ENCODE measurements at regions not wholly inside any gene's neighbourhood (a gene's known extent, or its start where the extent isn't known, plus 50 kb on each side); places are given as distances from the start of the nearest gene placed in this dataset.

DNA sequence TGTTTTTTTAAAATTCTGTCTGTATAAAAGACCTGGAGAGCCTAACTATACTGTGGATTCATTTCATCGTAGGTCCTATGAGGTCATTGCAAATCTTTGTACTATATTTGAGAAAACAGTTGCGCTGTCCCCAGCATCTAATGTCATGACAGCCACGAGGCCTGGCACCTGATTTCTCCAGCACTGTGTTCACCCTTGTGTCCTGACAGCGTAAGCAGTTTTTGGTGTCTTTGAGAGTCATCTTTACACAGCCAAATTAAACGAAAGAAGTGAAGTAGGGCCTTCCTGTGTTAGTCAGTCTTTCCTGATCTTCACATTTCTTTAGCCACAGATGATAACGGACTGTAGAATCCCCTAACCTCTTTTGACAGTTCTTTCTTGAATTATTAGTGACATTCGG lies 70.6 kb upstream of the PHACTR2 start:
- H3K9me3 ChIP-seq: no peaks in the 10 kb centered on the region
- 64 to 81% (median 75%) methylated on average over 7 of the region's 7 CpGs for WGBS, 5 donors
- peaks cover 0 to 16% (median 4%) of the 10 kb centered on the region in 4 donors for H3K4me1 ChIP-seq
- TF ChIP-seq POLR2AphosphoS5 (IDR thresholded peaks at IDR 0.05): no peak
- TF ChIP-seq, protein P1, sequence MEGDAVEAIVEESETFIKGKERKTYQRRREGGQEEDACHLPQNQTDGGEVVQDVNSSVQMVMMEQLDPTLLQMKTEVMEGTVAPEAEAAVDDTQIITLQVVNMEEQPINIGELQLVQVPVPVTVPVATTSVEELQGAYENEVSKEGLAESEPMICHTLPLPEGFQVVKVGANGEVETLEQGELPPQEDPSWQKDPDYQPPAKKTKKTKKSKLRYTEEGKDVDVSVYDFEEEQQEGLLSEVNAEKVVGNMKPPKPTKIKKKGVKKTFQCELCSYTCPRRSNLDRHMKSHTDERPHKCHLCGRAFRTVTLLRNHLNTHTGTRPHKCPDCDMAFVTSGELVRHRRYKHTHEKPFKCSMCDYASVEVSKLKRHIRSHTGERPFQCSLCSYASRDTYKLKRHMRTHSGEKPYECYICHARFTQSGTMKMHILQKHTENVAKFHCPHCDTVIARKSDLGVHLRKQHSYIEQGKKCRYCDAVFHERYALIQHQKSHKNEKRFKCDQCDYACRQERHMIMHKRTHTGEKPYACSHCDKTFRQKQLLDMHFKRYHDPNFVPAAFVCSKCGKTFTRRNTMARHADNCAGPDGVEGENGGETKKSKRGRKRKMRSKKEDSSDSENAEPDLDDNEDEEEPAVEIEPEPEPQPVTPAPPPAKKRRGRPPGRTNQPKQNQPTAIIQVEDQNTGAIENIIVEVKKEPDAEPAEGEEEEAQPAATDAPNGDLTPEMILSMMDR (IDR thresholded peaks at IDR 0.05): no peak
- no peak for TF ChIP-seq POLR2A (IDR thresholded peaks at IDR 0.05)
- no peak for TF ChIP-seq EP300 (IDR thresholded peaks at IDR 0.05)
- no peak overlapping the region for H3K27ac ChIP-seq
- H3K4me3 ChIP-seq: no peak overlapping the region
- DNase-seq: no peak
- H3K27me3 ChIP-seq: no peaks in the 10 kb centered on the region
- intact Hi-C loops (cut with DNase I; ENCODE audit: low total_unique reads): no loop called here
- no peaks in the 10 kb centered on the region for H3K36me3 ChIP-seq

DNA sequence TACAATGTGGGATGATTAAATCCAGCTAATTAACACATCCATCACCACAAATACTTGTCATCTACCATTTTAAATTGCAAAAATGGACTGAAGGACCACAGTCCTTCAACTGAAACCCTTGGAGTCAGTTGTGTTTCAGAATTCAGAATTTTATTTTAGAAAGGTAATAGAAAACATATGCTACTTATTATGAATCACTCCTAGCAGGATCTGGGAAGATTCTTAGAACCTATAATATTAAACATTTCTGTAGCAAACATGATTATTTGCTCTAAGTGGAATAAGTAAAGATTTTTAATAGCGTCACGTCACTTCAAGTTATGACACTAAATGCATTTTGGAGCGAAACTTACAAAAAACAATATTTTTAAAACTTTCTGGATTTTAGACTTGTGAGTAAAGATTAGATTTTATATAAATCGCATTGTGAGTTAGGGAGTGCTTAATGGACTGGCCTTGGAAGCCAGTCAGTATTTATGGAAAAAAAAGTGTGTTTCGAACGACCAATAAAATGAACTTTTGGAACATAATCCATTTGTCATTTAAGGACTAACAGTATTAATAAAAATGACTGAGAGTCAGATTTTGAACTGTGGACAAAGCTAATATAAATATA lies 71.8 kb upstream of the PHACTR2 start:
- 87 to 97% (median 92%) methylated on average over 6 of the region's 6 CpGs for WGBS, 5 donors
- no peak overlapping the region for H3K27ac ChIP-seq
- H3K9me3 ChIP-seq: no peaks in the 10 kb centered on the region
- H3K36me3 ChIP-seq: no peaks in the 10 kb centered on the region
- TF ChIP-seq, protein P1 (IDR thresholded peaks at IDR 0.05): no peak
- no peak for TF ChIP-seq POLR2AphosphoS5 (IDR thresholded peaks at IDR 0.05)
- TF ChIP-seq POLR2A (IDR thresholded peaks at IDR 0.05): no peak
- no peaks in the 10 kb centered on the region for H3K27me3 ChIP-seq
- no peak for DNase-seq
- intact Hi-C loops (cut with DNase I; ENCODE audit: low total_unique reads): no loop called here
- H3K4me1 ChIP-seq: peaks cover 0 to 16% (median 4%) of the 10 kb centered on the region in 4 donors
- H3K4me3 ChIP-seq: no peak overlapping the region

DNA sequence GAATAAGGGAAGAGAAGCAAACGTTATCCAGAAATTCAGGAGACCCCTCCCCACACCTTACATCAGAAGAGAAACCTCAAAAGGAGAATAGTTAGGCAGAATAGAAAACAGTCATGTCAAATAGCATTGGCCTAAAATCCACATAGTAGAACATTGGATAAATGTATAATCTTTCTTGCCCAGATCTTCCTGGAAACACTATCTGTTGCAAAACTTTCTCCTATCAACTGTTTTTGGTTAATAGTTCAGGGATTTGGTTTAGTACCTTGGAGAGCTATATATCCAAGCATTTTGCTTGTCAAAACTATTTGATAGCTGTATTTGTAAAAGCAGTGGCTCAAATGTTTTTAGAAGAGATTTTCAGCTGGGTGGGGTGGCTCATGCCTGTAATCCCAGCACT lies 74.3 kb upstream of the PHACTR2 start:
- TF ChIP-seq POLR2A (IDR thresholded peaks at IDR 0.05) (no peak), EP300 (IDR thresholded peaks at IDR 0.05) (no peak), POLR2AphosphoS5 (IDR thresholded peaks at IDR 0.05) (no peak)
- TF ChIP-seq, protein P1 (IDR thresholded peaks at IDR 0.05): no peak
- Histone ChIP-seq H3K27me3 (no peaks in the 10 kb centered on the region), H3K9me3 (no peaks in the 10 kb centered on the region), H3K27ac (no peak overlapping the region), H3K36me3 (no peaks in the 10 kb centered on the region), H3K4me1 (peaks cover 0 to 20% (median 7%) of the 10 kb centered on the region in 4 donors), H3K4me3 (no peak overlapping the region)
- 67 to 71% (median 69%) methylated on average over 1 of the region's 1 CpG for WGBS, 5 donors
- DNase-seq: no peak
- intact Hi-C loops (cut with DNase I; ENCODE audit: low total_unique reads): no loop called here

DNA sequence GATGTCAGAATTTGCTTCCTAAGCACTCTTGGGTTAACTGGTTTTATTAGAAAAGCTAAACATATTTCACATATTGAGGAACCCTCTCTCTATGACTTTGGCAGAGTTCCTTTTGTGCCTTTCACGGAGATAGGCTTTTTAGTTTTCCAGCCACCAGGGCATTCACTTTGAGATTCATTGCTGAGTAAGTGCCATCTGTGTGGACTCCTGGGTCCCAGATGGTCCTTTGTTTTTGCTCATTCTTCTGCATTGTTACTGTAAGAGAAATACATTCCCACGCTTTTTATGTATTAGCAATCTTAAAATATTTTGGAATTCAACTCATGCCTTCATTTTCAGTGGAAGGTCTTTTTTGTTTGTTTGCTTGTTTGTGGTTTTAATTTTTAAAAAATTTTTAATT lies 76.3 kb upstream of the PHACTR2 start:
- H3K4me1 ChIP-seq: peaks cover 0 to 24% (median 8%) of the 10 kb centered on the region in 4 donors
- 46 to 77% (median 59%) methylated on average over 2 of the region's 2 CpGs for WGBS, 5 donors
- no peak for TF ChIP-seq POLR2AphosphoS5 (IDR thresholded peaks at IDR 0.05)
- no peak for TF ChIP-seq EP300 (IDR thresholded peaks at IDR 0.05)
- no peak for TF ChIP-seq POLR2A (IDR thresholded peaks at IDR 0.05)
- intact Hi-C loops (cut with DNase I; ENCODE audit: low total_unique reads): no loop called here
- DNase-seq: no peak
- no peaks in the 10 kb centered on the region for H3K9me3 ChIP-seq
- no peak overlapping the region for H3K4me3 ChIP-seq
- no peaks in the 10 kb centered on the region for H3K27me3 ChIP-seq
- H3K36me3 ChIP-seq: no peaks in the 10 kb centered on the region
- H3K27ac ChIP-seq: no peak overlapping the region

GRCh38 chr6:143600821-143601220 lies 76.9 kb upstream of the PHACTR2 start:
- H3K9me3 ChIP-seq: no peaks in the 10 kb centered on the region
- no peak overlapping the region for H3K27ac ChIP-seq
- TF ChIP-seq, protein P1 (IDR thresholded peaks at IDR 0.05): no peak
- no peak for TF ChIP-seq POLR2A (IDR thresholded peaks at IDR 0.05)
- TF ChIP-seq POLR2AphosphoS5 (IDR thresholded peaks at IDR 0.05): no peak
- TF ChIP-seq EP300 (IDR thresholded peaks at IDR 0.05): no peak
- H3K4me3 ChIP-seq: no peak overlapping the region
- no peak for DNase-seq
- intact Hi-C loops (cut with DNase I; ENCODE audit: low total_unique reads): no loop called here
- no peaks in the 10 kb centered on the region for H3K27me3 ChIP-seq
- peaks cover 0 to 31% (median 11%) of the 10 kb centered on the region in 4 donors for H3K4me1 ChIP-seq
- 96 to 100% (median 98%) methylated on average over 2 of the region's 2 CpGs for WGBS, 5 donors
- no peaks in the 10 kb centered on the region for H3K36me3 ChIP-seq
